GM19193 (cell line): ENCODE measurements at regions not wholly inside any gene's neighbourhood (a gene's known extent, or its start where the extent isn't known, plus 50 kb on each side); places are given as distances from the start of the nearest gene placed in this dataset.

ENCODE experiments used
- POLR2A ChIP-seq: IDR thresholded peaks from 4 replicates; pipeline ENCODE4 v1.6.1; 2011; ENCODE audit not compliant: insufficient read depth, insufficient read length; ENCODE audit errors: extremely low read depth

- TF ChIP-seq POLR2A, result no peak
These were observed 381.9 kb downstream of the C6orf118 start for GRCh38 chr6:164927288-164928056.

- TF ChIP-seq POLR2A, result no peak
These were observed 382.7 kb downstream of the C6orf118 start for GRCh38 chr6:164926686-164927085.

GRCh38 chr6:164925681-164926530 is 383.5 kb downstream of the C6orf118 start:
- no peak for TF ChIP-seq POLR2A

- no peak for TF ChIP-seq POLR2A
These were observed 384.7 kb downstream of the C6orf118 start for GRCh38 chr6:164924674-164925073.

GRCh38 chr6:164917211-164917610 is 392.2 kb downstream of the C6orf118 start:
- no peak for TF ChIP-seq POLR2A

- no peak for TF ChIP-seq POLR2A
These were observed 393.3 kb downstream of the C6orf118 start for GRCh38 chr6:164916087-164916486.

- TF ChIP-seq POLR2A, result no peak
These were observed 397.4 kb downstream of the C6orf118 start for GRCh38 chr6:164911873-164912580.

- TF ChIP-seq POLR2A, result no peak
These were observed 398.3 kb downstream of the C6orf118 start for GRCh38 chr6:164911151-164911550.

- no peak for TF ChIP-seq POLR2A
These were observed 402.6 kb downstream of the C6orf118 start for GRCh38 chr6:164906766-164907165.

- no peak for TF ChIP-seq POLR2A
These were observed 404.1 kb downstream of the C6orf118 start for GRCh38 chr6:164905311-164905710.

GRCh38 chr6:164898412-164898811 is 411.0 kb downstream of the C6orf118 start:
- no peak for TF ChIP-seq POLR2A

- TF ChIP-seq POLR2A, result no peak
These were observed 411.7 kb downstream of the C6orf118 start for GRCh38 chr6:164897523-164898235.

- TF ChIP-seq POLR2A, result no peak
These were observed 419.4 kb downstream of the C6orf118 start for GRCh38 chr6:164889980-164890379.

- TF ChIP-seq POLR2A, result no peak
These were observed 421.7 kb downstream of the C6orf118 start for GRCh38 chr6:164887660-164888059.

GRCh38 chr6:164882236-164882635 is 427.2 kb downstream of the C6orf118 start:
- no peak for TF ChIP-seq POLR2A
